Inferior parietal cortex (tissue), 1 donor: ENCODE measurements at regions not wholly inside any gene's neighbourhood (a gene's known extent, or its start where the extent isn't known, plus 50 kb on each side); places are given as distances from the start of the nearest gene placed in this dataset.
"Not testable (repeated sequence)": the region's sequence is repeated elsewhere in the genome, so short reads cannot be mapped to it uniquely, and the experiment has no call there.

ENCODE experiments used
- DNase-seq: peaks from one replicate; pipeline ENCODE4 v3.0.0-alpha.2; 2016; ENCODE audit errors: extremely low spot score

DNA sequence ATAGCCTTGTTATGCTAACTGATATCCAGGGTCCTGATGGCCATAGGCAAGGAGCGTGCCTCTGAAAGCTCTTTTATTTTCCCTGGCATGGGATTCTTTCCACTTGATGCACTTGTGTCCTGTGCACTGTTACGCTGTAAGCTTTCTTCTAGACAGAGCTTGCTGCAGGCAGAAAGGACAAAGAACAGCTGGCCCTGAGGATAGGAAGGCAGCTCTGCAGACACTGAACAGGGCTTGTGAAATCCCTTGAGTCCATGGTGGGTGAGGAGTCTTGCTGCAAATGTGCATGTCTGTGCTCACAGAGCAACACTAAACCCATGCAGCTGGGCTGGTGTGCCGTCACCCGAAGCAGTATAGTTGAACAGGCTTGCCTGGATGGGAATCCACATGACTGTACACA is 126.6 kb downstream of the AKAP11 start:
- DNase-seq = no peak

DNA sequence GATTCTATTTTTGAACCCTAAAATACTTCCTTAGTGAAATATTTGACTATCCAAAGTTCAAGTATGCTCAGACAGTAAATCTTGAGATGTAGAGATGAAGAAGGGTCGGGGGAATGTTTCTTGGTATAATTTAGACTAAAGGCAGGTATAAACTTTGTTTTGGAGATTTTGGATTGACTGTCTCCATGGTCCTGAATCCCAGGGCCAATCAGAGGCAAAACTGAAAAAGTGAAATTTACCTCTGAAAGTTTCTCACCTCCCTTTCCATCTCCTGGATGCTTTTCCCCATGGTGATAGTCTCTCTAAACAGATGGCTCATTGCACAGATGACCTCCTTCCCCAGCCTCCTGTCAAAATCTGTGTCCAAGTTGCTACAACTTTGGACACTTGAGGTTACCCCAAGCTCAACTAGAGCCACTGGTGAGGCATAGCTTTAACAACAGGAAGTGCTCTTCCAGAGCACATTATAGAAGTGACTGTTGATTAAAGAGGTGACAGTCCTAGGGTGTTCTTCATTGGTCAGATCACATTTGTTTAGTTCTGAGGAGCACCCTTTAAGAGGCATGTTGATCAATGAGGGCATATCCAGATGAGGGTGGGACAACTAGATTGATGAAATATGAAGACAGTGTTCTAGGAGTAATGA is 128.4 kb downstream of the AKAP11 start:
- DNase-seq = no peak

GRCh38 chr13:42401376-42401775 is 129.4 kb downstream of the AKAP11 start:
- DNase-seq = no peak

DNA sequence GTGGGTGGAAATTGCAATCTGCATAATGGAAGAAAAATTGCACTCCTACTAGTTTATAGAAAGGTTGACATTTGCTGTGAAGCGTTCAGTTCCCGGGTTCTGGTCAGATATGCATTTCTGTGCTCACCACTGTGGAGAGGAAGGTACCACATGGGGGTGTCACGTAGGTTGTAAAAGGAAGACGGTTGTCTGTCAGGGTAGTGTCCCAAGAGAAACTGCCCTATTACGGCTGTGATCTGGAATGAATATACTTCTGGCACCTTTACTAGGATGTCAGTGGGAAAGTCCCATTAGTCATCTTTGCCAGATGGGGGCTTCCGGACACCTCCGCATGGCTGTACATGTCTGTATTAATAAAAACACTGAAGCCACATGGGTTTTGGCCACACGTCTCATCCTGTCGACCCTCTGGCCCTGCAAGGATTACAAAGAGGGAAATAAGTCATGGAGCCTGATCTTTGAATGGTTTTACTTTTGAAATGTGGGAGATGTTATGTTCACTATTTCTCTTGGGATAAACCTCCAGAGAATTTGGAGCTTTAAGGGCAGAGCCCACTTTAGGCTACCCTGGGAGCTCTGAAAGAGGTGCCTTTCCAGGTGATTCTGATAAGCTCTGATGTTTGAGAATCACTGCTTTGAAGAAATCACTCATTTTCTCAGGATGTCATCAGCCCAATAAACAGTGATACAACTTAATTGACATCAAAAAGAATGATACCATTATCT is 133.9 kb downstream of the AKAP11 start:
- no peak for DNase-seq

- no peak for DNase-seq
Measured at GRCh38 chr13:42409075-42409474, 137.1 kb downstream of the AKAP11 start.

DNA sequence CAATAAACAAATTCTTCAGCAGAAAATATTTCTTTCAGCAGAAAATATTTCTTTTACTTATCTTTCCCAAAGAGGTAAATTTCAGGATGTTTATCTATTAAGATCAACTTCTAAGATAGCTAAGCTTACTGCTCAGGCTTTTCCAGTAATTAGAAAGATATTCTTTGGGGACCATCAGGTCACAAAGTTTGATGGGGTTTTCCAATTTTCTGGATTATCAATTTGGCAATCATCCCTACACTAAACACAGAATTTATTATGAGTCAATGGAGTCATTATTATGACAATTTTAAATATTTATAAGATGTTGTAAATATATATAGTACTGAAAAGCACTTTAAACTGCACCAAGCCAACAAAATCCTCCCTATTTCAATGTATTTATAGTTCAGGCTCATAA is 137.6 kb downstream of the AKAP11 start:
- DNase-seq = no peak

DNA sequence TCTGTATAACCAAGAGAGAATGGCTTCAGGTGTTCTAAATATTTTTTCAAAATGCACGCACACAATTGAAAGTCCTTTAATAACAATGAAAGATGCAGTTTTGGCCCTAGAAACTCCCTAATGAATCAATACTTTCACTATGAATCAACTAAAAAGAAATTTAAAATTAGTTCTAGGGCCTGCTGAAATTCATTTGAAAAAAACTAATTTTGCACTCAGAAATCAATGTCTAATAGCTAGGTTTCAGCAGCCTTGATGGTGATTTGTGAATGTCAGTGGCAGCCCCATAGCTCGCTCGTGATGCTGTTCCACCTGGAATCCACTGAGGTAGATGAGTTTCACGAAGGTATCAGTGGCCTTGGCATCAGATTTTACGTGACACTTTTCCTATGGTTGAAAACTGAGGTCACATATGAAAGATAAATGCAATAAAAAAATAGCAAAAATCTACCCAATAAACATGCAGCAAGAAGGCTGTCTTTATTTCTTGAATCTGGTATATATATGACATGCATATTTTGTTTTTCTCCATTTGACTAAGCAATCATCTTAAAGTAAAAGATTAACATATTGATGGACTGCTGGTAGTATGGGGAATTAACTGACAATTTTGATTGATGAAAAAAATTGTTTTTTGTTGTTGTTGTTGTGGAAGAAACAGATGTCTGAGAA is 141.0 kb downstream of the AKAP11 start:
- DNase-seq = no peak

DNA sequence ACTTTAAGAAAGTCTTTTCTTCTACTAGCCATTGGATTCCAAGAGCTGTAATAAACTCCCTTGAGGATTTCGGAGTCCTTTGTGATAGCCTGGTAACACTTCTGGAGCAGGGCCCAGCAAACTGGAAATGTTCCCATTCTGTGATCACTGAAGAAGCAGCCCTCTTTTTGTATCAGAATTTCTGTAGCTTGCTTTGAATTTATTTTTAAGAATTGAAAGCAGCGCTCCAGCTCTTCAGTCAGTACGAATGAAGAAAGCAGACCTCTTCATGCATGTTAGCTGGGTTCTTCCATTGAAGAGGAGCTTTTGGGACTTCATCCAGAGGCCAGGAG is 141.5 kb downstream of the AKAP11 start:
- no peak for DNase-seq

GRCh38 chr13:42417626-42418025 is 145.7 kb downstream of the AKAP11 start:
- DNase-seq = no peak

- DNase-seq = no peak
Measured at GRCh38 chr13:42418184-42418583, 146.2 kb downstream of the AKAP11 start.

DNA sequence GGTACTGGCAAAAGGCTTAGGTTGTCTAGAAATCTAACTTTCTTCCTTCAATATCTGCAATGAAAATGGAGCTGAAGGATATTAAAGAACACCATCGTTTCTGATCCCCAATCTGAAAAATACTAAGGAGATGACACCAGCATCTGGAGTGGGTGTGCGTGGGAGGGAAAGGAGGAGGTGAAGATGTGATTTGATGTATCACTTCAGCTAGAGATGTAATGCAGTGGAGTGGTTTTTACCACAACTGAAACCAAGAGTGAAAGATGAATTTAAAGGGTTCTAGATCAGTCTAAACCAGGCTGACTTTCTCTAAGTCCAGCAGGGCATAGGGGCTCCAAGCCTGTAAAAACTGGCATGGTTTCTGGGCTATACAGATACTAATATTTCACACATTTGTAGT is 148.4 kb downstream of the AKAP11 start:
- DNase-seq = no peak

- no peak for DNase-seq
Measured at GRCh38 chr13:42422681-42423080, 150.7 kb downstream of the AKAP11 start.

DNA sequence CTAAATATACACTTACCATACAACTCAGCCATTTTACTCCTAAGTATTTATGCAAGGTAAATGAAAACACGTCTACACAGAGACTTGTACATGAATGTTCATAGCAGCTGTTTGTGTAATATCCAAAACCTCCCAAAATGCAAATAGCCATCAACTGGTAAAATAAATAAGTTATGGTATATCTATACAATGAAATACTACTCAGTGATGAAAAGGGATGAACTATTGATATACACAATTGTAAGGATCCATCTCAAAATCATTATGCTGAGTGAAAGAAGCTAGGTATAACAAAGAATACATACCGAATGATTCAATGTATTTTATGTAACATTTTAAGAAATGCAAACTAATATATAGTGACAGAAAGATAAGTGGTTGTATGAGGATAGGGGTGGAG is 149.8 kb upstream of the TNFSF11 start:
- DNase-seq = no peak

DNA sequence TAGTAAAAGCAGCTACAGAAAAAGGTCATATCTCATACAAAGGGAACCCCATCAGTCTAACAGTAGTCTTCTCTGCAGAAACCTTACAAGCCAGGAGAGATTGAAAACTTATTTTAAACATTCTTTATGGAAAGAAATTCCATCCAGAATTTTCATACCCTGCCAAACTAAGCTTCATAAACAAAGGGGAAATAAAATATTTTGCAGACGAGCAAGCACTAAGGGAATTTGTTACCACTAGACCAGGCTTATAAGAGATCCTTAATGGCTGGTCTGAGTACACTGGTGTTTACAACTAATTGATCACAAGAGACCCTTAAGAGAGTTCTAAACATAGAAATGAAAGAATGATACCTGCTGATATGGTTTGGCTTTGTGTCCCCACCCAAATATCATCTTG is 128.6 kb upstream of the TNFSF11 start:
- DNase-seq = no peak

DNA sequence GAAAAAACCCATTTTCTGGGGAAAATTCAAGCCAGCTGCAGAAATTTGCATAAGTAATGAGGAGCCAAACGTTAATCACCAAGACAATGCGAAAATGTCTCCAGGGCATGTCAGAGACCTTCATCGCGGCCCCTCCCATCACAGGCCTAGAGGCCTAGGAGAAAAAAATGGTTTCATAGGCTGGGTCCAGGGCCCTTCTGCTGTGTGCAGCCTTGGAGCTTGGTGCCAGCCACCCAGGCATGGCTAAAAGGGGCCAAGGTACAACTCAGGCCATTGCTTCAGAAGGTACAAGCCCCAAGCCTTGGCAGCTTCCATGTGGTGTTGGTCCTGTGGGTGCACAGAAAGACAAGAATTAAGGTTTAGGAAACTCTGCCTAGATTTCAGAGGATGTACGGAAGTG is 127.4 kb upstream of the TNFSF11 start:
- DNase-seq = not testable (repeated sequence)

- no peak for DNase-seq
Measured at GRCh38 chr13:42453091-42453645, 120.8 kb upstream of the TNFSF11 start.

DNA sequence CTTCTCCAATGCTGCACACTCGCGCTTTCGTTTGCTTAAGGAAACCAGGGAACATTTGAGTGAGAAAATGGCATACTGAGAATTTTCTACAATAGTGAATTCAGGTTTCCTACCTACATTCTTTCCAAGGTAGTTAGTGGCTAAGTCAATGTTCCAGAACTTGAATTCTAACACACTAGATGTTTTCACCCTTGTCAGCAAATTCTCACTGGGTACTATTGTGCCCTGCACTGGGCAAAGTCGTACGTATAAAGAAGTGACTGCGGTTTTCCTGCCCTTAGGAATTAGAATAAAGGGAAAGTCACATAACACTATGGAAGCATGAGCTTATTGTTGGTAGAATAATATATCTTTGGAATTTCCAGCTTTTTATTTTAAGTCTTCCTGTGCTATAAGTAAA is 119.2 kb upstream of the TNFSF11 start:
- DNase-seq = no peak

DNA sequence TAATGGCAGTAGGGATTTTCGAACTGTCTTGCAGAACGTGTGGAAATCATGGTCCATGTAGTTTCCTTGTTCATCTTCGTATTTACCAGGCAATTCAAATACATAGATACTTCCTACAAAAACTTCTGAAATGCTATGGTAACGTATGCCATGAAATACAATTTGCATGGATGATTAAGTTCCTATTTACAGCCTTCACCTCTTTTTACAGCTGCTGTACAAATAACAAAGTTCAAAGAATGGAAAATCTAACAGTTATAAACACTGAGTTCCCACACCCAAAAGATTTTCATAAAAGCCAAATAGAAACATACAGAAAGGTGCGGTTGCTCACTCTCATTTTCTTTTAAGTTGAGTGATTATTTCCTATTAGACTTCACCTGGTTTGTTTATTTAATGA is 115.8 kb upstream of the TNFSF11 start:
- no peak for DNase-seq

DNA sequence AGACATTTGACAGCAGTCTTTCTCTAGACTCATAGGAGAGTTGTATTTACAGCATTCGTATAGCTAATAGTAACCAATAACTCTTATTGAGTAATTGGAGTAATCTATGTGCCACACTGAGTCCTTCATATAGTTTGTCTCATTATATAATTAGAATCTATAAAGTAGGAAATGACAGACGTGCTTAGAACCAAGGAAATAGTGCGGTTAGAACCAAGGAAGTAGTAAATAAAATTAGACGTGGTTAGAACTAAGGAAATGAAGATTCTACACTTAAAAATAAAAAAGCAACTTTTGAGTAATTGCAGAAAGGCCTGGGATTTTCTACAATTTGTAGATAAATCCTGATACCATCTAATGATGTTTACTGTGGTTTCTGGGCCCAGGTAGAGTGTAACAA is 107.8 kb upstream of the TNFSF11 start:
- no peak for DNase-seq

DNA sequence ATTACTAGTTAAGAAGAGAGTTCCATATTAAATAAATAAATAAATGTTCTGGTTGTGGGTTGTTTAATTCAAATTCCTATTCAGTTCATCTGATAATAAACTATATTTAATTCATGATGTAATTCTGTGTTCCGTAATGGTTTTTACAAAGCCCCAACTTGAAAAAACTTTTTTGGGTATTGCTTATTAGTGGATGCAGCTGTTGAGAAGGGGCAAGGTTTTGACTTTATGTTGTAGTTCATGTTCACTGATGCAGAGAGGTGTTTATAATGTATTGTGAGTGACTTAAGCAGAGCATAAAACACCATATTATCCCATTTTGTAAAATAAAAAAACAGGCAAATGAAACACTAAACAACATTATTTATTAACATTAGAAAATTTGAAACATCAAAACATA is 107.3 kb upstream of the TNFSF11 start:
- no peak for DNase-seq

DNA sequence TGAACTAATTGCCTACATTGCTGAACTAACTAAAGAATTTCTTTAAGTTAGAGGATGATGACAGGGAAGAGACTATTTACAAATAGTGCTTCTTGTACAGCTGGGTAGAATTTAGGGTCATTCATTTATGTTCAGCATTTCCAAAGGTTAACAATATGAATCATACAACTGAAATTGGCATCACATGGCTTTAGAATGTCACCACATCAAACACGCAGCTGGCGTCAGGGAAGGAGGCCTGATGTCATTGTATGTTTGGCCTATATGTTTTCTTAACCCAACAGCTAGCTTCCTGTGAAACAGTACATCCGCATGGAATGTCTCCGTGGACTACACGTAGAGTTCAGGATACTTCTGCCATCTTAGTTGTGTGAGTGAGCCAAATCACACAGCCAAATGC is 99.0 kb upstream of the TNFSF11 start:
- DNase-seq = no peak

DNA sequence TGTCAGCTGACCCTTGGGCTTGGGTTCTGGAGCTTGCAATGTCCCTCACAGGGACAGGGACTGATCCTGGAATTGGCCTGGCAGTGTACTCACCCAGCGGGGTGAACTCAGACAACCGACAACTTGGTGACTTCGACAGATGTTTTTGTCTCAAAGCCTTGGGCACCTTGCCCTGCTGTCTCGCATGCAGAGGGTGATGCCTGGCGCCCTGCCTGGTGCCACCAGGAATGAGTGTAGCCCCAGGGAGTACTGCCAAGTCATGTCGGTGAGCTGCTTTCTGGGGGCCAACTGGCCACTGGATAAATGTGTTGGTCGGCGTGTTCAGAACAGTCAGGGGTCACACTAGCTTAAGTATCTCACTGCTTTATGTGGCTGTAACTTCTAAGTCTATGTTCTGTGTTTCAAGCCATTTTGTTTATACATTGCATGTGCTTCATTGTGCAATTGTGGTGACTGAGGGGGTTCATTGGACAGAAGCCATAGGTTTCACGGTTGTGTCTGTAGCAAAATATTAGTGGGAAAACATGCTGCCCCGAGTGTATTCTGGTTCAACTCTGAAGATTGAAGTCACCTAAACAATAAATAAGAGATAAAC is 96.3 kb upstream of the TNFSF11 start:
- no peak for DNase-seq
